Fibroblast of pulmonary artery (primary cell): ENCODE measurements at regions not wholly inside any gene's neighbourhood (a gene's known extent, or its start where the extent isn't known, plus 50 kb on each side); places are given as distances from the start of the nearest gene placed in this dataset.

ENCODE experiments used
- DNase-seq: peaks from one replicate; pipeline ENCODE4 v3.0.0-alpha.2; 2010; ENCODE audit warnings: low read depth
- H3K4me3 ChIP-seq: replicated peaks from 2 replicates; pipeline ENCODE4 v1.5.1; 2011; ENCODE audit warnings: low read depth, mild to moderate bottlenecking, control low read depth, low read length, moderate library complexity
- TF ChIP-seq, protein P1 (sequence below): IDR thresholded peaks from 2 replicates; pipeline ENCODE4 v1.5.1; 2011; ENCODE audit warnings: mild to moderate bottlenecking, control low read depth, low read length, inconsistent platforms; ENCODE audit errors: missing control alignments

DNA sequence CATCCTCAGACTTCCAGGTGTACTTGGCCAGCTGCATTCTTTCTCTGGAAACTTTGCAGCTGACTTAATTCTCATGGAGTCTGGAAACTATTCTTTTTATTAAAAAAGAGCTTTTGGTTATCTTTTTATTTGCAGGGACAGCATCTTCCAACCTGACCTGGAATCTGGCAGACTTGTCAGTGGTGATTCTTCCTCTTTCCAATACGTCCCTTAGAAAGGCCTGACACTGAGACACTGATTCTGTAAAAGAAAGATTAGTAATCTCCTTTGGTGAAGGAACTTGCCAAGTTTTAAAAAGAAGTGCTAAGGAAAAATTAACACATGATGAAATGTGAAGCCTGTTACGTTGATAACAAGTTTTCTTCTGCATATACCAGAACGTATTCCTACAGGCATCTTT is 440.9 kb upstream of the RAG2 start:
- no peak for DNase-seq
- TF ChIP-seq, protein P1, sequence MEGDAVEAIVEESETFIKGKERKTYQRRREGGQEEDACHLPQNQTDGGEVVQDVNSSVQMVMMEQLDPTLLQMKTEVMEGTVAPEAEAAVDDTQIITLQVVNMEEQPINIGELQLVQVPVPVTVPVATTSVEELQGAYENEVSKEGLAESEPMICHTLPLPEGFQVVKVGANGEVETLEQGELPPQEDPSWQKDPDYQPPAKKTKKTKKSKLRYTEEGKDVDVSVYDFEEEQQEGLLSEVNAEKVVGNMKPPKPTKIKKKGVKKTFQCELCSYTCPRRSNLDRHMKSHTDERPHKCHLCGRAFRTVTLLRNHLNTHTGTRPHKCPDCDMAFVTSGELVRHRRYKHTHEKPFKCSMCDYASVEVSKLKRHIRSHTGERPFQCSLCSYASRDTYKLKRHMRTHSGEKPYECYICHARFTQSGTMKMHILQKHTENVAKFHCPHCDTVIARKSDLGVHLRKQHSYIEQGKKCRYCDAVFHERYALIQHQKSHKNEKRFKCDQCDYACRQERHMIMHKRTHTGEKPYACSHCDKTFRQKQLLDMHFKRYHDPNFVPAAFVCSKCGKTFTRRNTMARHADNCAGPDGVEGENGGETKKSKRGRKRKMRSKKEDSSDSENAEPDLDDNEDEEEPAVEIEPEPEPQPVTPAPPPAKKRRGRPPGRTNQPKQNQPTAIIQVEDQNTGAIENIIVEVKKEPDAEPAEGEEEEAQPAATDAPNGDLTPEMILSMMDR = no peak
- H3K4me3 ChIP-seq = no peak overlapping the region

DNA sequence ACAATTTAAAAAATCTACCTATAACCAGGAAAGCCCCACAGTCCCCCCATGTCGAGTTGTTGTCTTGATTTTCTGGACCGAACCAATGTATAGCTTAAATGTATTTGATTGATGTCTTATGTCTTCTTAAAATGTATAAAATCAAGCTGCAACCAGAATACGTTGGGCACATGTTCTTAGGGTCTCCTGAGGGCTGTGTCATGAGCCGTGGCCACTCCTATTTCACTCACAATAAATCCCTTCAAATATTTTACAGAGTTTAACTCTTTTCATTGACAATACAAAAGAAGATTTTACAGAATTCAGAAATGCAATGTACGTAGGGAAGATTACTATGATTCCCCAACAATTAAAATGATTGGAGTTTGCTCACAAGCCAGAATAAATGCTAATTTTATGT is 428.7 kb upstream of the RAG2 start:
- TF ChIP-seq, protein P1 = no peak
- H3K4me3 ChIP-seq = no peak overlapping the region
- DNase-seq = no peak

DNA sequence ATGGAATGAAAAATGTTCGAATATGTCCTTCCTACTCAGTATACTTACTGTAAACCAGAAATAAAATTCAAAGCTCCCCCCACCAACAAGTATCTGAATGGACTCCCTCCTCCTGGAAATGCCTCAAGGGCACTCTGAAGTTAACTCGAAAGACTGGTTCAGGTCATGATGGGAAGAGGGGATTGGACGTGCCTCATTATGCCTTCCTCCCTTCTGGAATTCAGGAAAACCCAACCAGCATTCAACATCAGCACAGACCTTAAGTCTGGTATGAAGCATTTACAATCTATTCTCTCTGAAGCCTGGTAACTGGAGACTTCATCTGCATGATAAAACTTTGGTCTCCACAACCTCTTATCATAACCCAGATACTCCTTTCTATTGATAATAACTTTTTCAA is 428.3 kb upstream of the RAG2 start:
- H3K4me3 ChIP-seq = no peak overlapping the region
- DNase-seq = no peak
- TF ChIP-seq, protein P1 = no peak

DNA sequence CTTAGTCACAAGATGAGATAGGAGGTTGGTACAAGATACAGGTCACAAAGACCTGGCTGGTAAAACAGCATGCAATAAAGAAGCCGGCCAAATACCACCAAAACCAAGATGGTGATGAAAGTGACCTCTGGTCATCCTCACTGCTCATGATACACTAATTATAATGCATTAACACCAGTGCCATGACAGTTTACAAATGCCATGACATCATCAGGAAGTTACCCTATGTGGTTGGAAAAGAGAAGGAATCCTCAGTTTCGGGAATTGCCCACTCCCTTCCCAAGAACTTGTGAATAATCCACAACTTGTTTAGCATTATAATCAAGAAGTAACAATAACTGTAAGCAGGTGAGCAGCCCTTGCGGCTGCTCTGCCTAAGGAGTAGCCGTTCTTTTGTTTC is 408.5 kb upstream of the RAG2 start:
- TF ChIP-seq, protein P1 = no peak

DNA sequence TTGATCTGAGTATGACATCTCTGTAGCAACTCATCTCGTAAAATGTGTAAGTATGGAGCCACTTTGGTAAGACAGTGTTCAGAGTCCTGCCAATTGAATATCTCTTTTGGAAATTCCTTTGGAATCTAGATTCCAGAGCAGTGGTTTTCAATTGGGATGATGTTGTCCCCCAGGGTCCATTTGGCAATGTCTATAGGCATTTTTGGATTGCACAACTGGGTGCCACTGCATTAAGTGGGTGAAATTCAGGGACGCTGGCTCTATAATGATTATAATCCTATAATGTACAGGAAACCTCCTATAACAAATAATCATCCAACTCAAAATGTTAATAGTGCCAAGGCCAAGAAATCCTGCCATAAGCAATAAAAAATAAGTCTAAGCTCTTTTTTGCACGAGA is 404.8 kb upstream of the RAG2 start:
- no peak for DNase-seq
- TF ChIP-seq, protein P1 = no peak
- H3K4me3 ChIP-seq = no peak overlapping the region

More for the DNA sequence above, 408.5 kb upstream of the RAG2 start:
- no peak for DNase-seq
- H3K4me3 ChIP-seq = no peak overlapping the region

DNA sequence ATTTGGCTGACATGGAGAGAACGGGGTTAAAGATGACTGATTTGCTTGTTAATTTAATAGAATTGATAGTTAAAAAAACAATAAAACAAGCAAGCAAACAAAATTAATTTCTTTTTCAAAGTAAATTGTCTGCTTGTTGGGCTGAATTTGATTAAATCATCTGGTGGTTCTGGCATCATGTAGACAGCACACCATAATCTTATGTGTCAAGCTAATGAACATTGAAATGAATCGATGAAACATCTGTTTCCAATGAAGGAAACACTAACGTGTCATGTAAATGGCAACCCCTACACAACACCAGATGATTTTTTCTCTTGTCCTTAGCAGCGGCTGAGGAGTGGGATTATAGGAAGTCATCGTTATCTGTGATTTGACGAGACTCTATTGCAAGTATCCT is 399.6 kb upstream of the RAG2 start:
- no peak for DNase-seq
- TF ChIP-seq, protein P1 = no peak
- no peak overlapping the region for H3K4me3 ChIP-seq

DNA sequence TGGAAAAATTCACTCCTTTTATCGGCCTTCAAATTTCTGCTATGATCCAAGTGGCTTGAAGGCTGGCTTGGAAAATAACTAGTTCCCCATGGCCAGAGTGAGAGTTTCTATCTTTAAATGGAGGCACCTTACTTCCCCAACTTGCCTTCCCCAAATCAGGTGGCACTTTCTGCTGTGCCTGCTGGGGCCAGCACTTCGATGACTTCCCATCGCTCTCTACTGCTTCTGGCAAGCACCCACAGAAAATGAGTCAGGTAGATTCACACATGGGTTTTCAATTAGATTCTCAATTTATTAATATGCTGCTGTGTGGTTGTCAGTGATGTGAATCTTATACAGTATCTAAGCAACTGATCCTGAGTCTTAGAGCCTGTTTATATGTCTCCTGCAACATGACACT is 398.8 kb upstream of the RAG2 start:
- TF ChIP-seq, protein P1 = no peak
- no peak for DNase-seq
- H3K4me3 ChIP-seq = no peak overlapping the region
